ENCODE measurements at regions not wholly inside any gene's neighbourhood (a gene's known extent, or its start where the extent isn't known, plus 50 kb on each side); places are given as distances from the start of the nearest gene placed in this dataset.

DNA sequence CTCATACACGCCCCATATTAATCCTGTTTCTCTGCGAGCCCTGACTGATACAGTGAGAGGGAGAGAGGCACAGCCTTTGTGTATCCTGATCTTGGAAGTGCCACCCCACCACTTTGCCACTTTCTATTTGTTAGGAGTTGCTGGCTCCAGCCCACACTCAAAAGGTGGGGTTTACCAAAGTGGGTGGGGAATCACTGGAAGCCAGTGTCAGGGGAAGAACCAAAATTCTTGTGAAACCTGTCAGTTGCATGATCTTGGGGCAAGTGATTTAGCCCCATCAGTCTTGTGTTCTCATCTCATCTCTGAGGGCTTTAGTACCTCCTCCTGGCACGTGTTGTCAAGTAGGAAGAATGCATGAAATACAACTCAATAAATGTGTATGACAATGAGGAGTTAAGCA, 119.5 kb downstream of the SOX9 start:
- no peak for TF ChIP-seq POLR2A (IDR thresholded peaks at IDR 0.05; ENCODE audit: low read length)
- no peak for TF ChIP-seq GATA1 (IDR thresholded peaks at IDR 0.05; ENCODE audit: low read depth, low read length)
